ENCODE measurements at regions not wholly inside any gene's neighbourhood (a gene's known extent, or its start where the extent isn't known, plus 50 kb on each side); places are given as distances from the start of the nearest gene placed in this dataset.
"Not testable (repeated sequence)": the region's sequence is repeated elsewhere in the genome, so short reads cannot be mapped to it uniquely, and the experiment has no call there.

GRCh38 chr4:188754372-188755002 lies 615.2 kb downstream of the TRIML1 start:
- no peak for DNase-seq

- DNase-seq = no peak
Observed at GRCh38 chr4:188767496-188767895, 628.3 kb downstream of the TRIML1 start.

GRCh38 chr4:188778905-188779304 lies 639.7 kb downstream of the TRIML1 start:
- no peak for DNase-seq

GRCh38 chr4:188779581-188779980 lies 640.3 kb downstream of the TRIML1 start:
- DNase-seq = no peak

- no peak for DNase-seq
Observed at GRCh38 chr4:188780028-188780427, 640.8 kb downstream of the TRIML1 start.

- no peak for DNase-seq
Observed at GRCh38 chr4:188780686-188781085, 641.4 kb downstream of the TRIML1 start.

- DNase-seq = no peak
Observed at GRCh38 chr4:188781655-188782054, 642.4 kb downstream of the TRIML1 start.

GRCh38 chr4:188783175-188783574 lies 643.9 kb downstream of the TRIML1 start:
- DNase-seq = no peak

GRCh38 chr4:188783606-188784160 lies 644.4 kb downstream of the TRIML1 start:
- DNase-seq = no peak

GRCh38 chr4:188796600-188796999 lies 657.4 kb downstream of the TRIML1 start:
- DNase-seq = not testable (repeated sequence)

GRCh38 chr4:188797011-188797410 lies 657.8 kb downstream of the TRIML1 start:
- not testable (repeated sequence) for DNase-seq

GRCh38 chr4:188804861-188805260 lies 665.6 kb downstream of the TRIML1 start:
- no peak for DNase-seq

GRCh38 chr4:188811121-188811520 lies 671.9 kb downstream of the TRIML1 start:
- no peak for DNase-seq

GRCh38 chr4:188812644-188813043 lies 673.4 kb downstream of the TRIML1 start:
- no peak for DNase-seq

- no peak for DNase-seq
Observed at GRCh38 chr4:188818300-188818699, 679.1 kb downstream of the TRIML1 start.

GRCh38 chr4:188819233-188819632 lies 680.0 kb downstream of the TRIML1 start:
- DNase-seq = no peak

GRCh38 chr4:188821500-188821899 lies 682.3 kb downstream of the TRIML1 start:
- DNase-seq = no peak

GRCh38 chr4:188822698-188823097 lies 683.5 kb downstream of the TRIML1 start:
- DNase-seq = no peak

- no peak for DNase-seq
Observed at GRCh38 chr4:188824553-188824952, 685.3 kb downstream of the TRIML1 start.

GRCh38 chr4:188826393-188826792 lies 687.2 kb downstream of the TRIML1 start:
- no peak for DNase-seq

GRCh38 chr4:188839704-188840103 lies 700.5 kb downstream of the TRIML1 start:
- no peak for DNase-seq

GRCh38 chr4:188841523-188841922 lies 702.3 kb downstream of the TRIML1 start:
- no peak for DNase-seq

- DNase-seq = no peak
Observed at GRCh38 chr4:188854436-188854835, 715.2 kb downstream of the TRIML1 start.

- no peak for DNase-seq
Observed at GRCh38 chr4:188858696-188859095, 719.5 kb downstream of the TRIML1 start.

GRCh38 chr4:188864741-188865140 lies 725.5 kb downstream of the TRIML1 start:
- DNase-seq = no peak

Measured in CD4-positive, alpha-beta T cell treated with Interleukin-17A for 4 hours (primary cell).